Endothelial cell of umbilical vein (primary cell): ENCODE measurements at regions not wholly inside any gene's neighbourhood (a gene's known extent, or its start where the extent isn't known, plus 50 kb on each side); places are given as distances from the start of the nearest gene placed in this dataset.

Source experiments
- BruUV-seq: library from RNA; stranded (reverse); fragments of 400-500 nt; replicated peaks from 2 replicates; lab custom pipeline; 2021; lab: Mats Ljungman, UMichigan
- CTCF ChIA-PET: fragments of 300-600, 350-600 bp; sonication (Branson Sonifier 250); formaldehyde crosslinking; loops from one replicate; lab custom pipeline; 2021; ENCODE audit warnings: antibody characterized with exemption, inconsistent platforms; lab: Charles Lee
- POLR2A ChIA-PET: fragments of 300-600, 350-600 bp; sonication (Branson Sonifier 250); formaldehyde crosslinking; loops from one replicate; lab custom pipeline; 2021; ENCODE audit warnings: antibody characterized with exemption, inconsistent platforms; lab: Charles Lee
- DNase-seq: peaks from one replicate; pipeline ENCODE4 v3.0.0-alpha.2; 2011; ENCODE audit warnings: low read depth, low spot score
- FAIRE-seq: peaks from 2 replicates; lab custom pipeline; 2011; peaks lifted over from hg19 to GRCh38; lab: Jason Lieb, UNC
- H2AFZ ChIP-seq: 2 replicates; pipeline ENCODE4 v1.6.0; 2012; ENCODE audit warnings: low read depth, low read length, control low read depth, inconsistent platforms
- H3K27ac ChIP-seq: 2 replicates; pipeline ENCODE4 v1.5.1; 2011; ENCODE audit warnings: low read depth, mild to moderate bottlenecking, control low read depth, low read length, moderate library complexity; ENCODE audit not compliant: insufficient read depth
- H3K27me3 ChIP-seq, 2 experiments: 2 replicates each; pipeline versions ENCODE4 v1.6.0 to v1.6.1; 2011; ENCODE audit warnings: low read length in 2 of 2, mixed read lengths in 1 of 2; ENCODE audit not compliant: control insufficient read depth in 2 of 2, insufficient read depth in 2 of 2
- H3K36me3 ChIP-seq, 2 experiments: 2 replicates in 1 of 2; 3 replicates in 1 of 2; pipeline ENCODE4 v1.5.1; 2011; ENCODE audit warnings: low read length in 2 of 2, mild to moderate bottlenecking in 1 of 2, moderate library complexity in 1 of 2; ENCODE audit not compliant: control insufficient read depth in 2 of 2, insufficient read depth in 2 of 2; ENCODE audit errors: extremely low read depth in 1 of 2
- H3K4me1 ChIP-seq: 3 replicates; pipeline ENCODE4 v1.5.1; 2011; ENCODE audit warnings: mild to moderate bottlenecking, low read length; ENCODE audit not compliant: control insufficient read depth, insufficient read depth; ENCODE audit errors: extremely low read depth
- H3K4me2 ChIP-seq: 2 replicates; pipeline ENCODE4 v1.6.1; 2011; ENCODE audit warnings: low read length, control low read depth, mixed read lengths; ENCODE audit not compliant: insufficient read depth
- H3K4me3 ChIP-seq, 3 experiments: fragments of 200-600 bp in 1 of 3; sonication (generic), shearing (Covaris generic) in 1 of 3; replicated peaks in 1 of 3; 2 replicates each; pipeline ENCODE4 v1.5.1; 2011 to 2016; ENCODE audit warnings: control low read depth in 3 of 3, low read length in 3 of 3, mild to moderate bottlenecking in 2 of 3, inconsistent platforms in 1 of 3, low read depth in 1 of 3, moderate library complexity in 1 of 3; ENCODE audit not compliant: insufficient read depth in 1 of 3
- H3K79me2 ChIP-seq: 2 replicates; pipeline ENCODE4 v1.6.0; 2012; ENCODE audit warnings: low read length, inconsistent platforms; ENCODE audit not compliant: control insufficient read depth, insufficient read depth
- H3K9ac ChIP-seq: replicated peaks from 2 replicates; pipeline ENCODE3; 2011; ENCODE audit warnings: low read length, control low read depth; ENCODE audit not compliant: insufficient read depth; ENCODE audit errors: extremely low read depth
- H3K9me1 ChIP-seq: replicated peaks from 3 replicates; pipeline ENCODE4 v1.6.0; 2011; ENCODE audit warnings: mild to moderate bottlenecking, low read length; ENCODE audit not compliant: control insufficient read depth, insufficient read depth; ENCODE audit errors: extremely low read depth
- H3K9me3 ChIP-seq: replicated peaks from 2 replicates; pipeline ENCODE4 v1.5.1; 2012; ENCODE audit warnings: low read length, inconsistent platforms; ENCODE audit not compliant: control insufficient read depth, insufficient read depth
- H4K20me1 ChIP-seq: replicated peaks from 2 replicates; pipeline ENCODE3; 2011; ENCODE audit warnings: mild to moderate bottlenecking, low read length; ENCODE audit not compliant: control insufficient read depth, insufficient read depth; ENCODE audit errors: extremely low read depth
- EZH2 ChIP-seq: IDR thresholded peaks from 2 replicates; pipeline ENCODE4 v1.6.1; 2012; ENCODE audit warnings: borderline replicate concordance, low read depth, mild to moderate bottlenecking, moderate library complexity, low read length, inconsistent platforms; ENCODE audit not compliant: severe bottlenecking
- FOS ChIP-seq: IDR thresholded peaks from 2 replicates; pipeline ENCODE4 v1.6.1; 2011; ENCODE audit warnings: mild to moderate bottlenecking, low read length, moderate library complexity, borderline replicate concordance; ENCODE audit not compliant: insufficient read depth
- GATA2 ChIP-seq: IDR thresholded peaks from 2 replicates; pipeline ENCODE4 v1.7.0; 2011; ENCODE audit warnings: low read depth, mild to moderate bottlenecking, moderate library complexity, mixed read lengths, low read length; ENCODE audit not compliant: insufficient read length, insufficient read depth
- JUN ChIP-seq: IDR thresholded peaks from 2 replicates; pipeline ENCODE4 v1.6.1; 2011; ENCODE audit warnings: borderline replicate concordance, low read depth; ENCODE audit not compliant: insufficient read length, insufficient read depth
- MAX ChIP-seq: IDR thresholded peaks from 2 replicates; pipeline ENCODE4 v1.6.1; 2011; ENCODE audit not compliant: insufficient read depth, insufficient read length
- MYC ChIP-seq: IDR thresholded peaks from one replicate; pipeline ENCODE4 v1.6.1; 2011; ENCODE audit warnings: mild to moderate bottlenecking, low read depth, low read length
- POLR2A ChIP-seq: IDR thresholded peaks from 2 replicates; pipeline ENCODE4 v1.6.1; 2012; ENCODE audit warnings: low read depth, mild to moderate bottlenecking, control low read depth, low read length
- POLR2AphosphoS5 ChIP-seq: IDR thresholded peaks from 2 replicates; pipeline ENCODE4 v1.6.1; 2012; ENCODE audit warnings: low read depth, mild to moderate bottlenecking, control low read depth, low read length, moderate library complexity; ENCODE audit not compliant: insufficient read depth
- dilution Hi-C: fragments of 300-500 bp; cut with MboI; formaldehyde crosslinking; loops from one replicate; pipeline ENCODE4 v1.15.0; 2019; ENCODE audit warnings: low sequenced_read_pairs; ENCODE audit not compliant: extremely low pct_ligation_motif_present
- intact Hi-C: fragments of 100-400 bp; cut with micrococcal nuclease; formaldehyde crosslinking; loops from one replicate; pipeline ENCODE4 v1.10.0; 2022
- TF ChIP-seq, protein P1 (sequence below), 2 donors: IDR thresholded peaks; 1 replicate in 1 of 2; 2 replicates in 1 of 2; pipeline ENCODE4 v1.5.1; 2011; ENCODE audit warnings: low read length in 2 of 2, mild to moderate bottlenecking in 2 of 2, moderate library complexity in 2 of 2, control low read depth in 1 of 2, inconsistent platforms in 1 of 2, low read depth in 1 of 2; ENCODE audit not compliant: insufficient read depth in 1 of 2; ENCODE audit errors: extremely low read depth in 1 of 2

DNA sequence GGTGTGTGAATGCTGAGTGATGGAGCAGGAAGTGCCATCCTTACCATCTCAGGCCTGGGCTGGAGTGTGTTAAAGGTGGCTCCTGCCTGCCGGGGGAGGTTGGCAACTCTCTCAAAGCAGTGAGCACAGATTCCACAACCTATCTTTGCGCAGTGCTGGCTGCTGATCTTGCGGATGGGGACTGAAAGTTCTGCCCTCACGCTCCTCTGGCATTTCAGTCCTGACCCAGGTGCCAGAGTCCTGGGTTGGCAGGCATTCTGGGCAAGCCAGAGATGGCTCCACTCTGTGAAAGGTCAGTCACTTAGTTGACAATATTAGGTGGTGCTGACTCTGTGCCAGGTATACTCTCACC, 315.5 kb downstream of the RPS24 start:
- CTCF ChIA-PET = no interaction called here
- intact Hi-C loops = no loop called here
- Histone ChIP-seq H3K27ac (no peak overlapping the region), H3K79me2 (no peaks in the 10 kb centered on the region), H3K9me1 (no peaks in the 10 kb centered on the region), H3K27me3 (peaks cover 0 to 8% of the 10 kb centered on the region in 2 experiments), H3K36me3 (no peaks in the 10 kb centered on the region), H2AFZ (no peak overlapping the region), H3K9me3 (no peaks in the 10 kb centered on the region), H4K20me1 (no peaks in the 10 kb centered on the region), H3K4me1 (no peaks in the 10 kb centered on the region), H3K4me2 (no peak overlapping the region), H3K9ac (no peak overlapping the region), H3K4me3 (no peak overlapping the region)
- no TSS peak for BruUV-seq
- DNase-seq = no peak
- dilution Hi-C loops = no loop called here
- TF ChIP-seq, protein P1, sequence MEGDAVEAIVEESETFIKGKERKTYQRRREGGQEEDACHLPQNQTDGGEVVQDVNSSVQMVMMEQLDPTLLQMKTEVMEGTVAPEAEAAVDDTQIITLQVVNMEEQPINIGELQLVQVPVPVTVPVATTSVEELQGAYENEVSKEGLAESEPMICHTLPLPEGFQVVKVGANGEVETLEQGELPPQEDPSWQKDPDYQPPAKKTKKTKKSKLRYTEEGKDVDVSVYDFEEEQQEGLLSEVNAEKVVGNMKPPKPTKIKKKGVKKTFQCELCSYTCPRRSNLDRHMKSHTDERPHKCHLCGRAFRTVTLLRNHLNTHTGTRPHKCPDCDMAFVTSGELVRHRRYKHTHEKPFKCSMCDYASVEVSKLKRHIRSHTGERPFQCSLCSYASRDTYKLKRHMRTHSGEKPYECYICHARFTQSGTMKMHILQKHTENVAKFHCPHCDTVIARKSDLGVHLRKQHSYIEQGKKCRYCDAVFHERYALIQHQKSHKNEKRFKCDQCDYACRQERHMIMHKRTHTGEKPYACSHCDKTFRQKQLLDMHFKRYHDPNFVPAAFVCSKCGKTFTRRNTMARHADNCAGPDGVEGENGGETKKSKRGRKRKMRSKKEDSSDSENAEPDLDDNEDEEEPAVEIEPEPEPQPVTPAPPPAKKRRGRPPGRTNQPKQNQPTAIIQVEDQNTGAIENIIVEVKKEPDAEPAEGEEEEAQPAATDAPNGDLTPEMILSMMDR (IDR thresholded peaks at IDR 0.05; ENCODE audit: extremely low read depth in 1 of 2, insufficient read depth in 1 of 2, low read depth in 1 of 2, low read length in 2 of 2) = no peak
- TF ChIP-seq MYC (no peak), GATA2 (no peak), MAX (no peak), FOS (no peak), JUN (no peak), EZH2 (no peak), POLR2A (no peak), POLR2AphosphoS5 (no peak)
- POLR2A ChIA-PET = no interaction called here
- no peak for FAIRE-seq
